ENCODE measurements at regions not wholly inside any gene's neighbourhood (a gene's known extent, or its start where the extent isn't known, plus 50 kb on each side); places are given as distances from the start of the nearest gene placed in this dataset.

DNA sequence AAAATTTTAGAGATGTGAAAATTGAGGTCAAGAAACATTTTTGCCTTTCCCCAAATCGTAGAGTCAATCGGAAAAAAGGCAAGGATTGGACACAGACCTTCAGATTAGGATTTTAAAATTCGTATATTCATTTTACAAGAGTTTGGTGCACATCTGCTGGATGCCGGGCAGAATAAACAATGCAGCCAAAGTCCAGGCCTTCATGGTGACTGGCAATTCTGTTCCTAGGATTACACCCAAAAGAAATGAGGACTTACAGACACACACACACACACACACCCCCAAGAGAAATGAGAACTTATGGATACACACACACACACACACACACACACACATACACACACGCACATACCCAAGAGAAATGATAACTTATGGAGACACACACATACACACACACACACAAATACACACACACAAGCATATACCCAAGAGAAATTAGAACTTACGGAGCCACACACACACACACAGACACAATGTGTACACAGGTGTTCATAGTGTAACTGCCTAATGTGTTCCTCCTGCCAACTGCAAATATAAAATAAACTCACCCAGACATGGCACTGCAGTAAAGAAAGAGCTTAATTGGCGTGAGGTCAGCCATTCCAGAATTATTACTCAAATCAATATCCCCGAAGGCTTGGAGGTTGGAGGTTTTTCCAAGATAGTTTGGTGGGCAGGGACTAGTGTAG, 165.7 kb upstream of the STS start:
- TF ChIP-seq, protein P1, sequence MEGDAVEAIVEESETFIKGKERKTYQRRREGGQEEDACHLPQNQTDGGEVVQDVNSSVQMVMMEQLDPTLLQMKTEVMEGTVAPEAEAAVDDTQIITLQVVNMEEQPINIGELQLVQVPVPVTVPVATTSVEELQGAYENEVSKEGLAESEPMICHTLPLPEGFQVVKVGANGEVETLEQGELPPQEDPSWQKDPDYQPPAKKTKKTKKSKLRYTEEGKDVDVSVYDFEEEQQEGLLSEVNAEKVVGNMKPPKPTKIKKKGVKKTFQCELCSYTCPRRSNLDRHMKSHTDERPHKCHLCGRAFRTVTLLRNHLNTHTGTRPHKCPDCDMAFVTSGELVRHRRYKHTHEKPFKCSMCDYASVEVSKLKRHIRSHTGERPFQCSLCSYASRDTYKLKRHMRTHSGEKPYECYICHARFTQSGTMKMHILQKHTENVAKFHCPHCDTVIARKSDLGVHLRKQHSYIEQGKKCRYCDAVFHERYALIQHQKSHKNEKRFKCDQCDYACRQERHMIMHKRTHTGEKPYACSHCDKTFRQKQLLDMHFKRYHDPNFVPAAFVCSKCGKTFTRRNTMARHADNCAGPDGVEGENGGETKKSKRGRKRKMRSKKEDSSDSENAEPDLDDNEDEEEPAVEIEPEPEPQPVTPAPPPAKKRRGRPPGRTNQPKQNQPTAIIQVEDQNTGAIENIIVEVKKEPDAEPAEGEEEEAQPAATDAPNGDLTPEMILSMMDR (IDR thresholded peaks at IDR 0.05; ENCODE audit: poor library complexity), result no peak
- no peak for TF ChIP-seq EZH2phosphoT487 (IDR thresholded peaks at IDR 0.05; ENCODE audit: low read depth, severe bottlenecking, unreplicated experiment)

Data from hepatocyte (in vitro differentiated cells).